SIG-M5 treated with dmso at 0.1 percent for 504 hours (cell line): ENCODE measurements at regions not wholly inside any gene's neighbourhood (a gene's known extent, or its start where the extent isn't known, plus 50 kb on each side); places are given as distances from the start of the nearest gene placed in this dataset.
"Not testable (repeated sequence)": the region's sequence is repeated elsewhere in the genome, so short reads cannot be mapped to it uniquely, and the experiment has no call there.

Experiments used
- DNase-seq: peaks from one replicate; lab custom pipeline; 2025; ENCODE audit not compliant: unreplicated experiment; lab: John Stamatoyannopoulos, UW

DNA sequence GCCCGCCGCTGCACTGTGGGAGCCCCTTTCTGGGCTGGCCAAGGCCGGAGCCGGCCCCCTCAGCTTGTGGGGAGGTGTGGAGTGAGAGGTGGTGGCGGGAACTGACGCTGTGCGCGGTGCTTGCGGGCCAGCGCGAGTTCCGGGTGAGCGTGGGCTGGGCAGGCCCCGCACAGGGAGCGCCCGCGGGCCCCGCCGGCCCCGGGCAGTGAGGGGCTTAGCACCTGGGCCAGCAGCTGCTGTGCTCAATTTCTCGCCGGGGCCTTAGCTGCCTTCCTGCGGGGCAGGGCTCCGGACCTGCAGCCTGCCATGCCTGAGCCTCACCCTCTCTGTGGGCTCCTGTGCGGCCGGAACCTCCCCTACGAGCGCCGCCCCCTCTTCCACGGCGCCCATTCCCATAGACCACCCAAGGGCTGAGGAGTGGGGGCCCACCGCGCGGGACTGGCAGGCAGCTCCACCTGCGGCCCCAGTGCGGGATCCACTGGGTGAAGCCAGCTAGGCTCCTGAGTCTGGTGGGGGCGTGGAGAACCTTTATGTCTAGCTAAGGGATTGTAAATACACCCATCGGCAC, 1062.6 kb downstream of the TDRD15 start:
- not testable (repeated sequence) for DNase-seq

GRCh38 chr2:22189893-22190480, 1066.2 kb downstream of the TDRD15 start:
- DNase-seq, result no peak

DNA sequence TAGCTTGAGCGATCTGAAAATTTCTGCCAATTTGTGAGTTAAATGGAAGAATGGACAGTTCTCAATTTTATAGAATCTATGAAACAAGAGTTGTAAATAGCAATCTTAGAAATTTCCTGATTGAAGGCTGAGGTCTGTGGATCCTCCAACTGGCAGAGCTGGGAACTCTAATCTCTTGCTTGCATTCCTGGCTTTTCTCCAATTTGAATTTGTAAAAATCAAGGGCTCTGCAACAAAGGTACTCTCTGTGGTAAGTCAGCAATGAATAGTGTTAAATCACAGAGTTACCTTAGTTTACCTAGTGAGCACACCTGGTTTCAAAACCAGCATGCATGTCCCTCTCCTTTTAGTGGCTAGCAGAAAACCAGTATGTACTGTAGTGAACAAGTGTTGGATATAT, 1070.5 kb downstream of the TDRD15 start:
- no peak for DNase-seq

- DNase-seq, result no peak
Observed at GRCh38 chr2:22196806-22197205, 1073.0 kb downstream of the TDRD15 start.

DNA sequence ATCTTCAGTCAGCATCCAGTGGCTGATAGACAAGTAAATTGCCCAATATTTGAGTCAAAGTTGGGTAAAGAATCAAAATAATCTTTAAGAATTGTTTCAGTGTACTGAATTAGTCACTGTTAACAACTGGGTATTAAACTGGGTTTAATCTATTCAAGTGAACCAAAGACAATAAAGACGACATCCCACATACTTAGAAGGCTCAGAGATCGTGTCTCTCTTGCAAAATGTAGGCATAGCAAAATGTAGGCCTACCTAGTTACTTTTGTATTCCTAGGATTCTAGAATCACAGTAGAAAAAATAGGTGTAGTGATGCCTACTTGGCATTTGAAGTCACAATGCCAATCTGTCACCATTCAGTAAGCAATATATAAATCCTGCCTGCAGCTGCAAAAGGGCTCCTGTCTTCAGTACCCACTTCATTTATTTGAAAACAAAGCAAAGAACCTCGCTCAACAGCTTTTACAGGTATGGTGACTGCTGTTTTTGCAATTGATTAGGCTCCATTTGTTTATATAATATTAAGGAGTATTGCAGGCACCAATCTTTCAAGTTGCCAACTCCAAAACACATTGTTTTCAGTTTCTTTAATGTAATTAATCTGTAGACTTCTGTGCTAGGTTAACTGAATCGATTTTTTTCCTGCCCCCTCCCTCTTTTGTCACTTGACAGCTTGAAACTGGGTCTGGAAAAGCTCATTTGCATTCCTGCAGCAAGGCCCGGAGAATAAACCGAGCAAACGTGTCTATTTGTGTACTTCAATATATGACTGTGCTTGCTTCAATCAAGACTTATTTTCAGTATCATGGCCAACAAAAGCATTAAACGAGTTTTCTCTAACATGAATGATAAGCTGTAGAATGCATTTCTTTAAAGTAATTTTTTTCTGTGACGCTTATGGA, 1074.9 kb downstream of the TDRD15 start:
- DNase-seq, result no peak

- no peak for DNase-seq
Observed at GRCh38 chr2:22199994-22200393, 1076.2 kb downstream of the TDRD15 start.

DNA sequence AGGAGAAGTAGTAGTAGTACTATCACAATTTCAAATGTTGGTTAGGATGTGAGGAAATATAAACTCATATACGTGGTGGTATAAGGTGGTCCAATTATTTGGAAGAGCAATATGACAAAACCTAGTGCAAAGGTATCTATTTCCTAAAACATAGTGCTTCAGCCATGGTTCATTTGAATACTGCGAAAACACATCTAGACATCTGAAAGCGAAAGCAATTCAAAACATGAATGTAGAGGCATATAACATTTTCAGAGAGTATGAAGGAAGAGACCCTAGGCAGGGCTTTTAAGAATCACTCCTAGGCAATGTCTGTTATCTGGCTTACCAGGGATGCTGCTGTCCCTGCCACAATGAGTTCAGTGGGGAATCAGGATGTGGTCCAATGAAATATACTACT, 1085.8 kb downstream of the TDRD15 start:
- no peak for DNase-seq

DNA sequence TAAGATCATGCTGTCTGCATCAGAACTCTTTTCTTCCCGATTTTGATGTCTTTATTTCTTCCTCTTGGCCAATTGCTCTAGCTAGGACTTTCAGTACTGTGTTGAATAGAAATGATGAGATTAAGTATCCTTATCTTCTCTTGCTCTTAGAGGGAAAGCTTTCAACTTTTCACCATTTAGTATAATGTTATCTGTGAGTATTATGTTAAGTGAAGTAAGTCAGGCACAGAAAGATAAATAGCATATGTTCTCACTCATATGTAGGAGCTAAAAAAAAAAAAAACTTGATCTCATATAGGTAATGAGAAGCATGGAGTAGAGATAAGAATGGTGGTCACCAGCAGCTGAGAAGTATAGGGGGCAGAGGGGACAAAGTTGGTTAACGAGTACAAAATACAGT, 1089.5 kb downstream of the TDRD15 start:
- DNase-seq, result no peak

- DNase-seq, result no peak
Observed at GRCh38 chr2:22215517-22215916, 1091.7 kb downstream of the TDRD15 start.

DNA sequence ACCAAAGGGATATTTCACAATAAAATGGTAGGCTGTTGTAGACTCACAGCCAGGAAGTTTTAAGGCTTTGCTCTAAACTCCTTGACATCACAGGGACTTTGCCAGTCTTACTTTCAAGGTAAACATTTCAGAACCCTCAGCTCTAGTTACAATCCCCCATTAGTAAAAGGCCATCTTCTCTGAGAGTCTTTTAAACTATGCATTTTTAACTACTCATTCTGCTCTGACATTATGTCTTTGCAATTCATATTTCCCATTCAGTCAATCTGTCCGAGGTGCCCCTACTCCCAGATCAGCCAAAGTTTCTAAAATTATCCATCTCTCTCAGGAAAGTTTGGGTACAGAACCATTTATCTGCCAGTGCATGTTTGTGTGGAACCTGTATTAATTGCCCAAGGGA, 1094.1 kb downstream of the TDRD15 start:
- no peak for DNase-seq

- no peak for DNase-seq
Observed at GRCh38 chr2:22221006-22221405, 1097.2 kb downstream of the TDRD15 start.

DNA sequence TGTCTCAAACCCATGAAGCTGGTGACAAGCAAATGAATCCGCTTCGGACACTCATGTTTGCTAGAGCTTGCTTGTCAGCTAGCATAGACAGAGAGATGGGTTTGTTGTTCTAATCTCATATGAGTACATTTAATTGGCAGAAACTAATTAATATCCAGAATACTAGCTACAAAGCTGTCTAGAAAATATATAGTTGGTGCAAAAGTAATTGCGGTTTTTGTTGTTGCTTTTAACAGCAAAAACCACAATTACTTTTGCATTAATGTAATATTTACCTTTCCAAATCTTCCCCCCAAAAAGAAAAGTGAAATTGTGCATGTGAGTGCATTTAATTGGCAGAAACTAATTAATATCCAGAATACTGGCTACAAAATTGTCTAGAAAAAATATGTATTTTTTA, 1115.2 kb downstream of the TDRD15 start:
- DNase-seq, result no peak

- DNase-seq, result no peak
Observed at GRCh38 chr2:22247466-22247865, 1123.7 kb downstream of the TDRD15 start.

GRCh38 chr2:22248851-22249250, 1125.1 kb downstream of the TDRD15 start:
- DNase-seq, result no peak

DNA sequence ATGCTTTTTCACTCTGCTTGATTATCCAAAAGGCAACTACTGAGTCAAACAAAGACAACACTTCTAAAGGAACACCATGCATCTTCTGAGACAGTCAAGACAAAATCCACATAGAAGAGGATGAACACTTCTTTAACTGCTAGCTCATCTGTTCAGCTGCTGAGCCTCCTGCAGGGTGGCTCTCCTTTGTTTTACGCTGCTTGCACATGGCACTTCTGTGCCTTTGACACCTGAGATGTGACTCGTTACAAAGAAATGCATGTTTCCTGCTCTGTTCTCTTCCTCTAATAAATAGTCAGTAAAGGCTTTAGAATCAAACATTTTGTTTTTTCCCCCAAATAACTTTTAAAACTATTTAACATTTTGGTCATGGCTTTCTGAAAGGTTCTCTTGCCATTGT, 1129.4 kb downstream of the TDRD15 start:
- DNase-seq, result no peak

GRCh38 chr2:22261165-22261564, 1123.8 kb upstream of the KLHL29 start:
- DNase-seq, result no peak

GRCh38 chr2:22270341-22270740, 1114.6 kb upstream of the KLHL29 start:
- no peak for DNase-seq

DNA sequence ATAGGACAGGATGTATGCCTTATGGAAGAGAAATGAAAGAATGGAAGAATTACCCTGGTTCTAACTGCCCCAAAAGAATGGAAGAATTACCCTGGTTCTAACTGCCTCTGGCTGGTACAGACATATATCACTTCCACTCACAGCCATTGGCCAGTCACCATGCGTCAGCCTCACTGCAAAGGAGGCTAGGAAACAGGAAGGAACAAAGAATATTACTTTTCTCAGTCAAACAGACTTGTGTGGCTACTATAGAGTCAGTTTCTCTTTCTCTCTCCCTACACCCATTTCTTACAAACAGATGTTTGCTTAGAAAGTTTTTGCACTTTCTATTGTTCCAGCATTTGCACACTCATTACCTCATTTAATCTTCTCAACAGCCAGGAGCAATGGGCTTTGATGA, 1111.1 kb upstream of the KLHL29 start:
- DNase-seq, result no peak

- DNase-seq, result no peak
Observed at GRCh38 chr2:22274661-22275060, 1110.3 kb upstream of the KLHL29 start.

- peak; percentile 56 for DNase-seq
Observed at GRCh38 chr2:22276696-22277095, 1108.3 kb upstream of the KLHL29 start.

- no peak for DNase-seq
Observed at GRCh38 chr2:22279541-22279940, 1105.4 kb upstream of the KLHL29 start.

DNA sequence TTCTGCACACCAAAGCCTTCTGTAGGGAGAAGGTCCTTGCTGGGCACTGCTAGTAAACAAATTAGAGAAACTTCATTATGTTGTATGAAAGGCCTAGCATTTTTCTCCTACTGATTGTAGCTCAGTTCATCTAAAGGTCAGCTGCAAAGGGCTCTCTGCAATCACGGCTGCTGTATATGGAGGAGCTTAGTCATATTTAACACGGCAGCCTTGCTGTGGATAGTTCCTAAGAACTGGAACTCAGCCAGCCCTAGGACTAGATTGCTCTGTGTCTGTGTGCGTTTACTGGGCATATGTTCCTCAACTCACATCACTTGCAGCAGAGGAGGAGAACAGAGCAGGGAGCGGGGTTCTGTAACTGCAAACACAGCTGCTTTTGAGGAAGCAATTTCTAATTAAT, 1103.9 kb upstream of the KLHL29 start:
- no peak for DNase-seq
